ENCODE measurements at regions not wholly inside any gene's neighbourhood (a gene's known extent, or its start where the extent isn't known, plus 50 kb on each side); places are given as distances from the start of the nearest gene placed in this dataset.
"Not testable (repeated sequence)": the region's sequence is repeated elsewhere in the genome, so short reads cannot be mapped to it uniquely, and the experiment has no call there.

DNA sequence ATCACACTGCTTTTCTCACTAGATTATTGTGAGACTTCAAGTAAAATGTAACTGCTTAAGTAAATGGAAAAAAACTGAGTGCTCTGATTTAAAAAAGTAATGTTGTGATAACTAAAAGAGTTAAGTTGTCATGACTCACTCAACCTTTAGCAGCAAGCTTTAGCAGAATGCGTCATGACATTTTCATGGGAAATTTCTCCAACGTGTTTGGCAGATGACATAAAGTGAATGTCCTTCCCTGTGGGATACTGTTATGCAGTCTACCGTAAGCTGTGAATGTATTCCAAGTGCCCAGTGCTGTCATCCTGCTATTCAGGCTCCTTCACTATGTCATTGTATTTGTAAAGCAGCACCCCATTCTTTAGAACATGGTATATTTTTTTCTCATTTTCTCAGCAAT is 136.2 kb downstream of the CPXCR1 start:
- FAIRE-seq = no peak

GRCh38 chrX:88886908-88887307 is 139.9 kb downstream of the CPXCR1 start:
- WGBS, 3 donors = 38 to 63% (median 57%) methylated on average over 1 of the region's 1 CpG
- FAIRE-seq (no peak), DNase-seq (no peak)

More for the DNA sequence above, 136.2 kb downstream of the CPXCR1 start:
- no peak for DNase-seq
- Histone ChIP-seq H3K27ac (ENCODE audit: low read depth in 1 of 3, low read length in 2 of 3) (no peak overlapping the region), H3K4me1 (ENCODE audit: control insufficient read depth in 3 of 3, insufficient read depth in 2 of 3, low read depth in 1 of 3, low read length in 2 of 3) (no peaks in the 10 kb centered on the region), H3K27me3 (ENCODE audit: control insufficient read depth in 3 of 3, insufficient read depth in 3 of 3, low read length in 3 of 3) (no peaks in the 10 kb centered on the region), H3K36me3 (ENCODE audit: control insufficient read depth in 3 of 3, insufficient read depth in 2 of 3, low read depth in 1 of 3, low read length in 3 of 3) (no peaks in the 10 kb centered on the region), H3K4me3 (ENCODE audit: low read depth in 1 of 3, low read length in 3 of 3) (no peak overlapping the region), H3K9me3 (ENCODE audit: control insufficient read depth in 2 of 2, insufficient read depth in 1 of 2, low read depth in 1 of 2, low read length in 1 of 2) (no peaks in the 10 kb centered on the region)
- WGBS, 3 donors = 66 to 77% (median 76%) methylated on average over 3 of the region's 3 CpGs

DNA sequence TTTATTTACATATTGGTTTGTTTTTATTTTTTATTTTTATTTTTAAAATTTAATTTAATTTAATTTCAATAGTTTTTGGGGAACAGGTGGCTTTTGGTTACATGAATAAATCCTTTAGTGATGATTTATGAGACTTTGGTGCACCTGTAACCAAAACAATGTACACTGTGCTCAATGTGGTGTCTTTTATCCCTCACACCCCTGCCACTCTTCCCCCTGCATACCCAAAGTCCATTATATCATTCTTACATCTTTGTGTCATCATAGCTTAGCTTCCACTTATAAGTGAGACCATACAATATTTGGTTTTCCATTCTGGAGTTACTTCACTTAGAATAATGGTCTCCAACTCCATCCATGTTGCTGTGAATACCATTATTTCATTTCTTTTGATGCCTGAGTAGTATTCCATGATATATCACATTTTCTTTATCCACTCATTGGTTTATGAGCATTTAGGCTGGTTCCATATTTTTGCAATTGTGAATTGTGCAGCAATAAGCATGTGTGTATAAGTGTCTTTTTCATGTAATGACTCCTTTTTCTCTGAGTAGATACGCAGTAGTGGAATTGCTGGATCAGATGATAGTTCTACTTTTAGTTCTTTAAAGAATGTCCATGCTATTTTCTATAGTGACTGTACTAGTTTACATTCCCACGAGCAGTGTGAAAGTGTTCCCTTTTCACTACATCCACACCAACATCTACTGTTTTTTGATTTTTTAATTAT is 157.1 kb downstream of the CPXCR1 start:
- WGBS, 3 donors = 89 to 94% (median 94%) methylated on average over 2 of the region's 2 CpGs
- DNase-seq = peak in 1 of 2 donors; percentile 0
- Histone ChIP-seq H3K4me1 (ENCODE audit: control insufficient read depth in 3 of 3, insufficient read depth in 2 of 3, low read depth in 1 of 3, low read length in 2 of 3) (no peaks in the 10 kb centered on the region), H3K9me3 (ENCODE audit: control insufficient read depth in 2 of 2, insufficient read depth in 1 of 2, low read depth in 1 of 2, low read length in 1 of 2) (no peaks in the 10 kb centered on the region), H3K27ac (ENCODE audit: low read depth in 1 of 3, low read length in 2 of 3) (no peak overlapping the region), H3K4me3 (ENCODE audit: low read depth in 1 of 3, low read length in 3 of 3) (no peak overlapping the region), H3K27me3 (ENCODE audit: control insufficient read depth in 3 of 3, insufficient read depth in 3 of 3, low read length in 3 of 3) (no peaks in the 10 kb centered on the region), H3K36me3 (ENCODE audit: control insufficient read depth in 3 of 3, insufficient read depth in 2 of 3, low read depth in 1 of 3, low read length in 3 of 3) (no peaks in the 10 kb centered on the region)
- FAIRE-seq = no peak

More at GRCh38 chrX:88886908-88887307, 139.9 kb downstream of the CPXCR1 start:
- no peaks in the 10 kb centered on the region for H3K4me1 ChIP-seq (ENCODE audit: control insufficient read depth in 3 of 3, insufficient read depth in 2 of 3, low read depth in 1 of 3, low read length in 2 of 3)
- H3K27me3 ChIP-seq (ENCODE audit: control insufficient read depth in 3 of 3, insufficient read depth in 3 of 3, low read length in 3 of 3) = no peaks in the 10 kb centered on the region
- no peaks in the 10 kb centered on the region for H3K9me3 ChIP-seq (ENCODE audit: control insufficient read depth in 2 of 2, insufficient read depth in 1 of 2, low read depth in 1 of 2, low read length in 1 of 2)
- H3K36me3 ChIP-seq (ENCODE audit: control insufficient read depth in 3 of 3, insufficient read depth in 2 of 3, low read depth in 1 of 3, low read length in 3 of 3) = no peaks in the 10 kb centered on the region
- no peak overlapping the region for H3K27ac ChIP-seq (ENCODE audit: low read depth in 1 of 3, low read length in 2 of 3)
- H3K4me3 ChIP-seq (ENCODE audit: low read depth in 1 of 3, low read length in 3 of 3) = no peak overlapping the region

DNA sequence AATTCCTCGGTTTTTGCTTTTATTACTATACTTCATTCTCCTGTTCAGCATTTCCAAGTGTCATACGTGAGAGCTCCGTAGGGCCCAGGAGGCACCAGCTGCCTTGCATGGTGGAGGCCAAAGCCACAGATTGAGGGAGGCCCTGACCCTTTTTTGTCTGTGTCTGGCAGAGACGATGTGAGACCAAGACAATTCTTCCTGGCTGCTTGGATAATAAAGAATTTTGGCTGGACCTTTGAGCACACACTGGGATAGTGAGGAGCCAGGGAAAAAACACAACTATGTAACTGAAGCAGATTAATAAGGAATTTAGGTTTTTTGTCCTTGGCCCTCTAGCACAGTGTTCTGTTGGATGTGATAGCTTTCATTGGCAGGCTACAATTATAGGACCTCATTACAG is 161.0 kb downstream of the CPXCR1 start:
- Histone ChIP-seq H3K4me3 (ENCODE audit: low read depth in 1 of 3, low read length in 3 of 3) (no peak overlapping the region), H3K4me1 (ENCODE audit: control insufficient read depth in 3 of 3, insufficient read depth in 2 of 3, low read depth in 1 of 3, low read length in 2 of 3) (no peaks in the 10 kb centered on the region), H3K36me3 (ENCODE audit: control insufficient read depth in 3 of 3, insufficient read depth in 2 of 3, low read depth in 1 of 3, low read length in 3 of 3) (no peaks in the 10 kb centered on the region), H3K9me3 (ENCODE audit: control insufficient read depth in 2 of 2, insufficient read depth in 1 of 2, low read depth in 1 of 2, low read length in 1 of 2) (no peaks in the 10 kb centered on the region), H3K27me3 (ENCODE audit: control insufficient read depth in 3 of 3, insufficient read depth in 3 of 3, low read length in 3 of 3) (no peaks in the 10 kb centered on the region), H3K27ac (ENCODE audit: low read depth in 1 of 3, low read length in 2 of 3) (no peak overlapping the region)
- no peak for DNase-seq
- WGBS, 3 donors = 82 to 85% (median 84%) methylated on average over 4 of the region's 4 CpGs
- no peak for FAIRE-seq

- FAIRE-seq = no peak
- no peaks in the 10 kb centered on the region for H3K27me3 ChIP-seq (ENCODE audit: control insufficient read depth in 3 of 3, insufficient read depth in 3 of 3, low read length in 3 of 3)
Measured at GRCh38 chrX:88937616-88938015, 190.6 kb downstream of the CPXCR1 start.

GRCh38 chrX:88940904-88941303 is 193.9 kb downstream of the CPXCR1 start:
- Histone ChIP-seq H3K27me3 (ENCODE audit: control insufficient read depth in 3 of 3, insufficient read depth in 3 of 3, low read length in 3 of 3) (no peaks in the 10 kb centered on the region), H3K9me3 (ENCODE audit: control insufficient read depth in 2 of 2, insufficient read depth in 1 of 2, low read depth in 1 of 2, low read length in 1 of 2) (no peaks in the 10 kb centered on the region), H3K4me3 (ENCODE audit: low read depth in 1 of 3, low read length in 3 of 3) (no peak overlapping the region), H3K36me3 (ENCODE audit: control insufficient read depth in 3 of 3, insufficient read depth in 2 of 3, low read depth in 1 of 3, low read length in 3 of 3) (no peaks in the 10 kb centered on the region), H3K4me1 (ENCODE audit: control insufficient read depth in 3 of 3, insufficient read depth in 2 of 3, low read depth in 1 of 3, low read length in 2 of 3) (no peaks in the 10 kb centered on the region), H3K27ac (ENCODE audit: low read depth in 1 of 3, low read length in 2 of 3) (no peak overlapping the region)
- 71 to 83% (median 78%) methylated on average over 5 of the region's 5 CpGs for WGBS, 3 donors
- no peak for FAIRE-seq
- DNase-seq = no peak

More at GRCh38 chrX:88937616-88938015, 190.6 kb downstream of the CPXCR1 start:
- Histone ChIP-seq H3K27ac (ENCODE audit: low read depth in 1 of 3, low read length in 2 of 3) (no peak overlapping the region), H3K36me3 (ENCODE audit: control insufficient read depth in 3 of 3, insufficient read depth in 2 of 3, low read depth in 1 of 3, low read length in 3 of 3) (no peaks in the 10 kb centered on the region), H3K9me3 (ENCODE audit: control insufficient read depth in 2 of 2, insufficient read depth in 1 of 2, low read depth in 1 of 2, low read length in 1 of 2) (no peaks in the 10 kb centered on the region), H3K4me1 (ENCODE audit: control insufficient read depth in 3 of 3, insufficient read depth in 2 of 3, low read depth in 1 of 3, low read length in 2 of 3) (no peaks in the 10 kb centered on the region), H3K4me3 (ENCODE audit: low read depth in 1 of 3, low read length in 3 of 3) (no peak overlapping the region)
- DNase-seq = no peak

DNA sequence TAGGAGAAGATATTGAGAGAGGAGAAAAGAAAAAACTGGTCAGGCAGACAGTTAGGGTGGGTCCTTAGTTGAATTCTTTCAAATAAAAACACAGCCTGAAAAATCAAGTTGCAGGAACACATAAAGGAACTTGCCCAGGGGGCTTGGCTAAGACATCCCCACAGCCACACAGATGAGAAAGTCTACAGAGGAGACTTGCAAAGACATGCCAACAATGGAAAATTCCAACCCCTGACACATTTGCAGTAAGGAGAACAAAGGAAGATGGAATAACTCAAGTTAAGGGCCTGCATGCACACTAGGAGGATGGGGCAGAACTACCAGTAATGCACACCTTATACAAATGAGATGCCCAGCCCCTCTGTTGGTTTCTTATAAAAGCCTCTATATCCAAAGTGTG is 197.6 kb downstream of the CPXCR1 start:
- DNase-seq (no peak), FAIRE-seq (no peak)
- Histone ChIP-seq H3K36me3 (ENCODE audit: control insufficient read depth in 3 of 3, insufficient read depth in 2 of 3, low read depth in 1 of 3, low read length in 3 of 3) (no peaks in the 10 kb centered on the region), H3K27ac (ENCODE audit: low read depth in 1 of 3, low read length in 2 of 3) (no peak overlapping the region), H3K9me3 (ENCODE audit: control insufficient read depth in 2 of 2, insufficient read depth in 1 of 2, low read depth in 1 of 2, low read length in 1 of 2) (no peaks in the 10 kb centered on the region), H3K4me3 (ENCODE audit: low read depth in 1 of 3, low read length in 3 of 3) (no peak overlapping the region), H3K4me1 (ENCODE audit: control insufficient read depth in 3 of 3, insufficient read depth in 2 of 3, low read depth in 1 of 3, low read length in 2 of 3) (no peaks in the 10 kb centered on the region), H3K27me3 (ENCODE audit: control insufficient read depth in 3 of 3, insufficient read depth in 3 of 3, low read length in 3 of 3) (no peaks in the 10 kb centered on the region)

DNA sequence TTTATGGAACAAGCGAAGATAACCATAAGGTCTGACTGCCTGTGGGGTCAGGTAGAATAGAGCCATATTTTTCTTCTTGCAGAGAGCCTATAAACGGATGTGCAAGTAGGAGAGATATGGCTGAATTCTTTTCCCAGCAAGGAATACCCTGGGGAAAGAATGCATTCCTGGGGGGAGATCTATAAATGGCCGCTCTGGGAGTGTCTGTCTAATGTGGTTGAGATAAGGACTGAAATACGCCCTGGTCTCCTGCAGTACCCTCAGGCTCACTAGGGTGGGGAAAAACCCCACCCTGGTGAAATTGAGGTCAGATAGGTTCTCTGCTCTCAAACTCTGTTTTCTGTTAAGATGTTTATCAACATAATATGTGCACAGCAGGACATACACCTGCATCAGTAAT is 209.0 kb downstream of the CPXCR1 start:
- H3K4me1 ChIP-seq (ENCODE audit: control insufficient read depth in 3 of 3, insufficient read depth in 2 of 3, low read depth in 1 of 3, low read length in 2 of 3); H3K27ac ChIP-seq (ENCODE audit: low read depth in 1 of 3, low read length in 2 of 3); H3K36me3 ChIP-seq (ENCODE audit: control insufficient read depth in 3 of 3, insufficient read depth in 2 of 3, low read depth in 1 of 3, low read length in 3 of 3); DNase-seq; H3K4me3 ChIP-seq (ENCODE audit: low read depth in 1 of 3, low read length in 3 of 3); H3K9me3 ChIP-seq (ENCODE audit: control insufficient read depth in 2 of 2, insufficient read depth in 1 of 2, low read depth in 1 of 2, low read length in 1 of 2); H3K27me3 ChIP-seq (ENCODE audit: control insufficient read depth in 3 of 3, insufficient read depth in 3 of 3, low read length in 3 of 3); FAIRE-seq: not testable (repeated sequence)
- WGBS, 3 donors = 81 to 86% (median 85%) methylated on average over 4 of the region's 4 CpGs

DNA sequence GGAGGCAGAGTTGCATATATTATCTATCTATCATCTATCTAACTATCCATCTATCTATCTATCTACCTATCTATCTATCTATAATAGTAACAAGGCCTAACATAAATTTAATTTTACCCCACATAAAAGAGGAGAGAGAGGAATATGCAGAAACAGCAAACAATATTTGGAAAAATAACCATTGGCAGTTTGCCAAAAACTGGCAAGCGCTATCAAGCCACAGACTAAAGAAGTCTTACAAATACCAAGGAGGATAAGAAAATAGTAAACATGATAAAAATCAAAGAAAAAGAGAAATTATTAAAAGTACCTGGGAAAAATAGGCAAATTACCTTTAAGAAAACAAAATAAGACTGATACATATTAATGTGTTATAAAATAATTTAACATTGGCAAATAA is 230.8 kb downstream of the CPXCR1 start:
- no peaks in the 10 kb centered on the region for H3K9me3 ChIP-seq (ENCODE audit: control insufficient read depth in 2 of 2, insufficient read depth in 1 of 2, low read depth in 1 of 2, low read length in 1 of 2)
- FAIRE-seq (peak; percentile 39), DNase-seq (no peak)
- H3K36me3 ChIP-seq (ENCODE audit: control insufficient read depth in 3 of 3, insufficient read depth in 2 of 3, low read depth in 1 of 3, low read length in 3 of 3) = no peaks in the 10 kb centered on the region
- no peaks in the 10 kb centered on the region for H3K4me1 ChIP-seq (ENCODE audit: control insufficient read depth in 3 of 3, insufficient read depth in 2 of 3, low read depth in 1 of 3, low read length in 2 of 3)
- H3K27me3 ChIP-seq (ENCODE audit: control insufficient read depth in 3 of 3, insufficient read depth in 3 of 3, low read length in 3 of 3) = no peaks in the 10 kb centered on the region
- H3K27ac ChIP-seq (ENCODE audit: low read depth in 1 of 3, low read length in 2 of 3) = no peak overlapping the region
- H3K4me3 ChIP-seq (ENCODE audit: low read depth in 1 of 3, low read length in 3 of 3) = no peak overlapping the region
- WGBS, 3 donors = 78 to 91% (median 87%) methylated on average over 1 of the region's 1 CpG
